ENCODE measurements at regions not wholly inside any gene's neighbourhood (a gene's known extent, or its start where the extent isn't known, plus 50 kb on each side); places are given as distances from the start of the nearest gene placed in this dataset.

DNA sequence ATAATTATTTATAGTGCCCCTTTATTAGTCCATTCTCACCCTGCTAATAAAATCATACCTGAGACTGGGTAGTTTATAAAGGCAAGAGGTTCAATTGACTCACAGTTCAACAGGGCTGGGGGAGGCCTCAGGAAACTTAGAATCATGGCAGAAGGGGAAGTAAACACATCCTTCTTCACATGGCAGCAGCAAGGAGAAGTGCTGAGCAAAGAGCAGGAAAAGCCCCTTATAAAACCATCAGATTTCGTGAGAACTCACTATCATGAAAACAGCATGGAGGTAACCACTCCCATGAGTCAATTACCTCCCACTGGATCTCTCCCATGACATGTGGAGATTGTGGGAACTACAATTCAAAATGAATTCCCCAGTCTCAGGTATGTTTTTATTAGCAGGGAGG lies 89.9 kb upstream of the STARD13 start:
- TF ChIP-seq, protein P1, sequence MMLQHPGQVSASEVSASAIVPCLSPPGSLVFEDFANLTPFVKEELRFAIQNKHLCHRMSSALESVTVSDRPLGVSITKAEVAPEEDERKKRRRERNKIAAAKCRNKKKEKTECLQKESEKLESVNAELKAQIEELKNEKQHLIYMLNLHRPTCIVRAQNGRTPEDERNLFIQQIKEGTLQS (CRISPR knock-in tag; conservative IDR thresholded peaks at IDR 0.05): no peak
- TF ChIP-seq FOXK1 (CRISPR knock-in tag; IDR thresholded peaks at IDR 0.05) (no peak), FOXP1 (CRISPR knock-in tag; IDR thresholded peaks at IDR 0.05; ENCODE audit: borderline replicate concordance) (no peak), ESRRA (CRISPR knock-in tag; IDR thresholded peaks at IDR 0.05; ENCODE audit: borderline replicate concordance) (no peak), ZNF416 (CRISPR knock-in tag; IDR thresholded peaks at IDR 0.05) (no peak), NR2C2 (CRISPR knock-in tag; IDR thresholded peaks at IDR 0.05) (no peak), TEAD1 (CRISPR knock-in tag; IDR thresholded peaks at IDR 0.05) (no peak)
- TF ChIP-seq, protein P2, sequence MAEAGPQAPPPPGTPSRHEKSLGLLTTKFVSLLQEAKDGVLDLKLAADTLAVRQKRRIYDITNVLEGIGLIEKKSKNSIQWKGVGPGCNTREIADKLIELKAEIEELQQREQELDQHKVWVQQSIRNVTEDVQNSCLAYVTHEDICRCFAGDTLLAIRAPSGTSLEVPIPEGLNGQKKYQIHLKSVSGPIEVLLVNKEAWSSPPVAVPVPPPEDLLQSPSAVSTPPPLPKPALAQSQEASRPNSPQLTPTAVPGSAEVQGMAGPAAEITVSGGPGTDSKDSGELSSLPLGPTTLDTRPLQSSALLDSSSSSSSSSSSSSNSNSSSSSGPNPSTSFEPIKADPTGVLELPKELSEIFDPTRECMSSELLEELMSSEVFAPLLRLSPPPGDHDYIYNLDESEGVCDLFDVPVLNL (CRISPR knock-in tag; IDR thresholded peaks at IDR 0.05; ENCODE audit: borderline replicate concordance, low read depth): no peak
- TF ChIP-seq, protein P3, sequence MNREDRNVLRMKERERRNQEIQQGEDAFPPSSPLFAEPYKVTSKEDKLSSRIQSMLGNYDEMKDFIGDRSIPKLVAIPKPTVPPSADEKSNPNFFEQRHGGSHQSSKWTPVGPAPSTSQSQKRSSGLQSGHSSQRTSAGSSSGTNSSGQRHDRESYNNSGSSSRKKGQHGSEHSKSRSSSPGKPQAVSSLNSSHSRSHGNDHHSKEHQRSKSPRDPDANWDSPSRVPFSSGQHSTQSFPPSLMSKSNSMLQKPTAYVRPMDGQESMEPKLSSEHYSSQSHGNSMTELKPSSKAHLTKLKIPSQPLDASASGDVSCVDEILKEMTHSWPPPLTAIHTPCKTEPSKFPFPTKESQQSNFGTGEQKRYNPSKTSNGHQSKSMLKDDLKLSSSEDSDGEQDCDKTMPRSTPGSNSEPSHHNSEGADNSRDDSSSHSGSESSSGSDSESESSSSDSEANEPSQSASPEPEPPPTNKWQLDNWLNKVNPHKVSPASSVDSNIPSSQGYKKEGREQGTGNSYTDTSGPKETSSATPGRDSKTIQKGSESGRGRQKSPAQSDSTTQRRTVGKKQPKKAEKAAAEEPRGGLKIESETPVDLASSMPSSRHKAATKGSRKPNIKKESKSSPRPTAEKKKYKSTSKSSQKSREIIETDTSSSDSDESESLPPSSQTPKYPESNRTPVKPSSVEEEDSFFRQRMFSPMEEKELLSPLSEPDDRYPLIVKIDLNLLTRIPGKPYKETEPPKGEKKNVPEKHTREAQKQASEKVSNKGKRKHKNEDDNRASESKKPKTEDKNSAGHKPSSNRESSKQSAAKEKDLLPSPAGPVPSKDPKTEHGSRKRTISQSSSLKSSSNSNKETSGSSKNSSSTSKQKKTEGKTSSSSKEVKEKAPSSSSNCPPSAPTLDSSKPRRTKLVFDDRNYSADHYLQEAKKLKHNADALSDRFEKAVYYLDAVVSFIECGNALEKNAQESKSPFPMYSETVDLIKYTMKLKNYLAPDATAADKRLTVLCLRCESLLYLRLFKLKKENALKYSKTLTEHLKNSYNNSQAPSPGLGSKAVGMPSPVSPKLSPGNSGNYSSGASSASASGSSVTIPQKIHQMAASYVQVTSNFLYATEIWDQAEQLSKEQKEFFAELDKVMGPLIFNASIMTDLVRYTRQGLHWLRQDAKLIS (CRISPR knock-in tag; IDR thresholded peaks at IDR 0.05; ENCODE audit: borderline replicate concordance): no peak
- TF ChIP-seq, protein P4, sequence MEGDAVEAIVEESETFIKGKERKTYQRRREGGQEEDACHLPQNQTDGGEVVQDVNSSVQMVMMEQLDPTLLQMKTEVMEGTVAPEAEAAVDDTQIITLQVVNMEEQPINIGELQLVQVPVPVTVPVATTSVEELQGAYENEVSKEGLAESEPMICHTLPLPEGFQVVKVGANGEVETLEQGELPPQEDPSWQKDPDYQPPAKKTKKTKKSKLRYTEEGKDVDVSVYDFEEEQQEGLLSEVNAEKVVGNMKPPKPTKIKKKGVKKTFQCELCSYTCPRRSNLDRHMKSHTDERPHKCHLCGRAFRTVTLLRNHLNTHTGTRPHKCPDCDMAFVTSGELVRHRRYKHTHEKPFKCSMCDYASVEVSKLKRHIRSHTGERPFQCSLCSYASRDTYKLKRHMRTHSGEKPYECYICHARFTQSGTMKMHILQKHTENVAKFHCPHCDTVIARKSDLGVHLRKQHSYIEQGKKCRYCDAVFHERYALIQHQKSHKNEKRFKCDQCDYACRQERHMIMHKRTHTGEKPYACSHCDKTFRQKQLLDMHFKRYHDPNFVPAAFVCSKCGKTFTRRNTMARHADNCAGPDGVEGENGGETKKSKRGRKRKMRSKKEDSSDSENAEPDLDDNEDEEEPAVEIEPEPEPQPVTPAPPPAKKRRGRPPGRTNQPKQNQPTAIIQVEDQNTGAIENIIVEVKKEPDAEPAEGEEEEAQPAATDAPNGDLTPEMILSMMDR (IDR thresholded peaks at IDR 0.05): no peak
- TF ChIP-seq, protein P5, sequence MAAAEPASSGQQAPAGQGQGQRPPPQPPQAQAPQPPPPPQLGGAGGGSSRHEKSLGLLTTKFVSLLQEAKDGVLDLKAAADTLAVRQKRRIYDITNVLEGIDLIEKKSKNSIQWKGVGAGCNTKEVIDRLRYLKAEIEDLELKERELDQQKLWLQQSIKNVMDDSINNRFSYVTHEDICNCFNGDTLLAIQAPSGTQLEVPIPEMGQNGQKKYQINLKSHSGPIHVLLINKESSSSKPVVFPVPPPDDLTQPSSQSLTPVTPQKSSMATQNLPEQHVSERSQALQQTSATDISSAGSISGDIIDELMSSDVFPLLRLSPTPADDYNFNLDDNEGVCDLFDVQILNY (CRISPR knock-in tag; IDR thresholded peaks at IDR 0.05): no peak
- TF ChIP-seq, protein P6, sequence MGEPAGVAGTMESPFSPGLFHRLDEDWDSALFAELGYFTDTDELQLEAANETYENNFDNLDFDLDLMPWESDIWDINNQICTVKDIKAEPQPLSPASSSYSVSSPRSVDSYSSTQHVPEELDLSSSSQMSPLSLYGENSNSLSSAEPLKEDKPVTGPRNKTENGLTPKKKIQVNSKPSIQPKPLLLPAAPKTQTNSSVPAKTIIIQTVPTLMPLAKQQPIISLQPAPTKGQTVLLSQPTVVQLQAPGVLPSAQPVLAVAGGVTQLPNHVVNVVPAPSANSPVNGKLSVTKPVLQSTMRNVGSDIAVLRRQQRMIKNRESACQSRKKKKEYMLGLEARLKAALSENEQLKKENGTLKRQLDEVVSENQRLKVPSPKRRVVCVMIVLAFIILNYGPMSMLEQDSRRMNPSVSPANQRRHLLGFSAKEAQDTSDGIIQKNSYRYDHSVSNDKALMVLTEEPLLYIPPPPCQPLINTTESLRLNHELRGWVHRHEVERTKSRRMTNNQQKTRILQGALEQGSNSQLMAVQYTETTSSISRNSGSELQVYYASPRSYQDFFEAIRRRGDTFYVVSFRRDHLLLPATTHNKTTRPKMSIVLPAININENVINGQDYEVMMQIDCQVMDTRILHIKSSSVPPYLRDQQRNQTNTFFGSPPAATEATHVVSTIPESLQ (CRISPR knock-in tag; IDR thresholded peaks at IDR 0.05): no peak
- TF ChIP-seq, protein P7, sequence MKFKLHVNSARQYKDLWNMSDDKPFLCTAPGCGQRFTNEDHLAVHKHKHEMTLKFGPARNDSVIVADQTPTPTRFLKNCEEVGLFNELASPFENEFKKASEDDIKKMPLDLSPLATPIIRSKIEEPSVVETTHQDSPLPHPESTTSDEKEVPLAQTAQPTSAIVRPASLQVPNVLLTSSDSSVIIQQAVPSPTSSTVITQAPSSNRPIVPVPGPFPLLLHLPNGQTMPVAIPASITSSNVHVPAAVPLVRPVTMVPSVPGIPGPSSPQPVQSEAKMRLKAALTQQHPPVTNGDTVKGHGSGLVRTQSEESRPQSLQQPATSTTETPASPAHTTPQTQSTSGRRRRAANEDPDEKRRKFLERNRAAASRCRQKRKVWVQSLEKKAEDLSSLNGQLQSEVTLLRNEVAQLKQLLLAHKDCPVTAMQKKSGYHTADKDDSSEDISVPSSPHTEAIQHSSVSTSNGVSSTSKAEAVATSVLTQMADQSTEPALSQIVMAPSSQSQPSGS (CRISPR knock-in tag; IDR thresholded peaks at IDR 0.05; ENCODE audit: borderline replicate concordance, low read depth): no peak
- TF ChIP-seq, protein P8, sequence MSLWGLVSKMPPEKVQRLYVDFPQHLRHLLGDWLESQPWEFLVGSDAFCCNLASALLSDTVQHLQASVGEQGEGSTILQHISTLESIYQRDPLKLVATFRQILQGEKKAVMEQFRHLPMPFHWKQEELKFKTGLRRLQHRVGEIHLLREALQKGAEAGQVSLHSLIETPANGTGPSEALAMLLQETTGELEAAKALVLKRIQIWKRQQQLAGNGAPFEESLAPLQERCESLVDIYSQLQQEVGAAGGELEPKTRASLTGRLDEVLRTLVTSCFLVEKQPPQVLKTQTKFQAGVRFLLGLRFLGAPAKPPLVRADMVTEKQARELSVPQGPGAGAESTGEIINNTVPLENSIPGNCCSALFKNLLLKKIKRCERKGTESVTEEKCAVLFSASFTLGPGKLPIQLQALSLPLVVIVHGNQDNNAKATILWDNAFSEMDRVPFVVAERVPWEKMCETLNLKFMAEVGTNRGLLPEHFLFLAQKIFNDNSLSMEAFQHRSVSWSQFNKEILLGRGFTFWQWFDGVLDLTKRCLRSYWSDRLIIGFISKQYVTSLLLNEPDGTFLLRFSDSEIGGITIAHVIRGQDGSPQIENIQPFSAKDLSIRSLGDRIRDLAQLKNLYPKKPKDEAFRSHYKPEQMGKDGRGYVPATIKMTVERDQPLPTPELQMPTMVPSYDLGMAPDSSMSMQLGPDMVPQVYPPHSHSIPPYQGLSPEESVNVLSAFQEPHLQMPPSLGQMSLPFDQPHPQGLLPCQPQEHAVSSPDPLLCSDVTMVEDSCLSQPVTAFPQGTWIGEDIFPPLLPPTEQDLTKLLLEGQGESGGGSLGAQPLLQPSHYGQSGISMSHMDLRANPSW (CRISPR knock-in tag; conservative IDR thresholded peaks at IDR 0.05; ENCODE audit: low read depth): no peak
